GM21723 (cell line): ENCODE measurements at regions not wholly inside any gene's neighbourhood (a gene's known extent, or its start where the extent isn't known, plus 50 kb on each side); places are given as distances from the start of the nearest gene placed in this dataset.

Experiments used
- ATAC-seq: cut with Tn5 transposase; IDR thresholded peaks from one replicate; pipeline ENCODE4 v1.9.1; 2021; ENCODE audit warnings: mild to moderate bottlenecking, moderate library complexity; ENCODE audit not compliant: unreplicated experiment

DNA sequence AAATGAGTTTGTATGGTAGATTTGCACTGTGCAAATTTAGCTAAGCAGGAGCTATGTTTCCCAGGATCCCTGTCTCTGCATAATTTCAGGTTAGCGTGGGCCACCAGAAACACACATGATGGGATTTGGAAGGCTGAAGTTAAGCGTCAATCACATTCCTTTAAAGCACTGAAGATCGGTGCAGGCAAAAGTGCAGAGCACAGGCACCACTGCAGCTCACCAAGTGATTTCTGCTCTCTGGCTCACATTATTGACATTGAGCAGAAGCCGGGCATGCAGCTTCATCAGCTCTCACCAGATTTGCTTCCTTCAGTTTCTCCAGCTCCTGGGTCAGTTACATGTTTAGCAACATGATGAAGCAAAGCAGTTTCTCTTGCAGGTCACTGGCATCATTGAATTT is 256.4 kb upstream of the TGFBR2 start:
- ATAC-seq: no peak

DNA sequence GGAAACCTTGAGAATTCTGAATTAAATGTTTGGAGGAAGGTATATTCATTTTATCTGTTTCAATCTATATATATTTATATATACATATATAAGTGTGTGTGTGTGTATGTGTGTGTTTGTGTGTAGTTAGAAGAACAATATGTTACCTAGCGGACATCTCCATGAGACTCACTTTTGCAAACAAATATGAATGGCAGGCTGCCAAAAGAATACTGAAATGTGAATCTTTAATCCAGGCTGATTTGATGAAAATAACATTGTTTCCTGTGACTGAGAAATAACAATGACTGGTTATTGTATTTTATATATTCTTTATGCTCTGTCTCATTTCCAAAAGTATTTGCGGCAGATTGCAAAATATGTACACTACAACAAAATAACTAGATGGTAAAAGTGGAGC is 255.5 kb upstream of the TGFBR2 start:
- ATAC-seq: no peak

GRCh38 chr3:30352410-30353318 is 253.7 kb upstream of the TGFBR2 start:
- no peak for ATAC-seq

GRCh38 chr3:30353711-30354467 is 252.5 kb upstream of the TGFBR2 start:
- ATAC-seq: peak; percentile 94

- no peak for ATAC-seq
These were observed 251.9 kb upstream of the TGFBR2 start for GRCh38 chr3:30354513-30354912.

GRCh38 chr3:30354972-30355371 is 251.4 kb upstream of the TGFBR2 start:
- no peak for ATAC-seq

DNA sequence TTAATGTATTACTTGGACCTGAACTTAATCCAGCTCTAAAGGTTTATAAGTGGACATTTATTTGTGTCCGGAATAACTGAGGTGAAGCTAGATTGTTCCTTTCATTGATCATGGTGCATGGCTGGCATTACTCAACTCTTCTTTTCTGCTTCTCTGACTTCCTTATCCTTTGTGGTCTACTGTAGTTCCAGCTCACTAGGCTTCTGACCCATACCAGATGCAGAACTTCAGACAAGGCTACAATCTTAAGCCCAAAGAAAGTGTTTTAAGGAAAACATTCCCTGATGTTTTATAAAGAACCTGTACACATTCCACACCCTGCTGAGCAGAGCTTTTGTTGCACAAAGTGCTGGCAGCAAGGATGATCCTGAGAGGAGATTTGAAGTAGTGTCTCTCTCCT is 250.8 kb upstream of the TGFBR2 start:
- no peak for ATAC-seq

DNA sequence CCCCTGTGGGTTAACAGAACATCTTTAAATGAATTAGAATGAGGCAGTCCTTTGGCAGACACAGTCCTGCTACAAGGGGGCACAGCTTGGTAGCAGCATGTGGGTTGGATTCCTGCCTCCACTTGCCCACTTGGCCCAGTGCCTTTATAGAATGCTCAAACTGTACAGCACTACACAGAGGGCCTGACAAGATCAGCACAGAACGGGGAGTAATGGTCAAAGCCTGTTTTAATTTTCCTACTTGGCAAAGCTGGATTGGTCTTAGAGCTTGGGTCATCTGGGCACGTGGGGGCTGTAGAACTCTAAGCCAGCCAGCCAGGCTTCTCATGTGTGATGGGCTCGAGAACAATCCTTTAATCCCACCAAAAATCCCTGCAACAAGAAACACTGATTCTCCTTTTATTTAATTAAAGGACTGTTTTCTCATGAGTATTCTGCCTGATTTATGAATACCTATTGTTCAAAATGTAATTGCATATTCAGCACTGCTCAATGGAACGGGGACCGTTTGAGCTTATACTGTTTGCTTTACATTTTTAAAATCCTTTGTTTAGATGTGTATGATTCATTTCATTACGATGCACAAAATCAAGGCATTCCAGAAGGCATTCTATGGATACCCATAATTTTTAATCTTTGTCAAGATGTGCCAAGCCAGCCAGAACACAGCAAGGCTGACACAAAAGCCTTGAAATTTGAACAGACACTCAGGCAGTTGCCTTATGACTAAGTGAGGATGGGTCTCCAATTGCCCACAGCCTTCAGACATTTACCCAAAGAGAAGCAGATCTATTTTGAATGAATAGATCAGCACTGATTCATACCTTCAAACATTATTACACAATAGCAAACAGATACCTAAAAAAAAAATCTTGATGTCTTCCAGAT is 249.3 kb upstream of the TGFBR2 start:
- ATAC-seq: no peak

DNA sequence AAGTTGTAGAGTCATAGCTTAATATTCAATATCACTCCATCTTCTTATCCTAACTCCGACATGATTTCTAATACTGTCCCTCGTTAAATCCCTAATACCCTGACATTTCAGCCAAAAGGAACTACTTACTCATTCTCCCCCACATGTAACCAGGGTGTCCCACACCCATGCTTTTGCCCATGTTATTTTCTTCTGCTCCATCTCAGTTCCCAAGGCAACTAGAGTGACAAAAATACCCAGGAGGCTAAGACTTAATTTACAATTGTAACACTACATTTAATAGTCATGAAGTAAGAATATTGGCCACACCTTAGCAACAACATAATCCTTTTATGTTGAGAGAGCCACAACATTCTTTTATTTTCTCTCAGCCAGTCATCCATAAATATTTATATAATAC is 248.5 kb upstream of the TGFBR2 start:
- ATAC-seq: no peak

DNA sequence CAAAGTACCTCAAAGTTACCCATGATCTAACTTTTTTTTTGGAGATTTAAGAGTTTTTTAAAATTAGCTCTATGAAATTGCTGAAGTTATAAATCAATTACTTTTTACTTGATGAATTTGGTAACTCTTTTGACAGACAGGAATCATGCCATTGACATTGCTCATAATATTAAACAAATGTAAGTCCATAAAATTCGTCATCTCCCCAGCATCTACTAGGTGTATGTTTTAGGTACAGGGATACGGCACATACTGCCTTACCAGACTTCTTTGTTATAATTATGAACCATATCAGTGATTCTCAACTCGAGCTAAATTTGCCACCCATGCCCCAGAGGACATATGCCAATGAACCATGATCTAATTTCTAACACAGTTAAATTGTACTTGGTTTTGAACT is 247.5 kb upstream of the TGFBR2 start:
- ATAC-seq: no peak

DNA sequence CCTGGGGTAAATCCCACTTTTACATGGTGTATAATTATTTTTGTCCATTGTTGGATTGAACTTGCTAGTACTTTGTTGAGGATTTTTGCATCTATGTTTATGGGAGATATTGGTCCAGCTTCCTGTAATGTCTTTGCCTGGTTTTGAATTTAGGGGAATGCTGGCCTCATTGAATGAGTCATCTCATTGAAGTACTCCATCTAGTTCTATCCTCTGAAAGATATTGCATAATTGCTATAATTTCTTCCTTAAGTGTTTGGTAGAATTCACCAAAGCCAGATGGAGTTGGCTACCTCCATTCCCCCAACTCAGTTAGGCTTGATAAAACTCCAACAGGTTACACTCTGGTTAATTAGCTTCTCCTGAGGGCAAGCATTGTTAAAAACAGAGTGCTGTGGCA is 237.4 kb upstream of the TGFBR2 start:
- no peak for ATAC-seq

DNA sequence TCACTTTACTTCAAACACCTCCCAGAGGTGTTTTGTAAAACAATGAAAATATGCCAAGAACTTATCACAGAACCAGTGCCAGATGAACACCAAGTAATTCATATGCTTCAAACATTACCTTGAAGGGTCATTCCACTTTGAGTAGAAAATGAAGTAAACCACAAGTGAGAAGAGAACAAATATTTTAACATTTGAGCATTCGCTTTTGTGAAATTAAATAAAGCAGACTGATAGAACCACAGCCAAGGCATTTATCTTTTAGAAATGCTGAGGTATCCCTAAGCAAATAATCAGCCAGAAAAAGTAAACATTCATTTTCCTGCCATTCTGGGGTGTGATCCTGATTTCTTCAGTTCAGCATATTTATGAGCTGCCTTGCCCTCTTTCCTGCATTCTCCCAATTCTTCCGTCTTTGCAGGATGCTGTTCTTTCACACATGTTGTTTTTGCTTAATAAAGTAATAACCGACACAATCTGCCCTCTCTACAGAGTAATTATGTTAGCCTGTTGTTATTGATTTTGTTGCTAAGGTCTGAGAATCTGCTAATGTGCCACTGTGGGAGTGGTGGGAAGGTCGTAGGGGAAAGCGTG is 235.6 kb upstream of the TGFBR2 start:
- ATAC-seq: no peak

- ATAC-seq: no peak
These were observed 233.6 kb upstream of the TGFBR2 start for GRCh38 chr3:30372837-30373236.

GRCh38 chr3:30384546-30385072 is 221.8 kb upstream of the TGFBR2 start:
- no peak for ATAC-seq

- ATAC-seq: no peak
These were observed 213.3 kb upstream of the TGFBR2 start for GRCh38 chr3:30393079-30393478.

- ATAC-seq: no peak
These were observed 209.4 kb upstream of the TGFBR2 start for GRCh38 chr3:30397030-30397429.

GRCh38 chr3:30399394-30400181 is 206.8 kb upstream of the TGFBR2 start:
- no peak for ATAC-seq

GRCh38 chr3:30400926-30401325 is 205.5 kb upstream of the TGFBR2 start:
- ATAC-seq: no peak

GRCh38 chr3:30401971-30402370 is 204.4 kb upstream of the TGFBR2 start:
- no peak for ATAC-seq

- no peak for ATAC-seq
These were observed 198.8 kb upstream of the TGFBR2 start for GRCh38 chr3:30407651-30408050.
